GM13977 (cell line): ENCODE measurements at regions not wholly inside any gene's neighbourhood (a gene's known extent, or its start where the extent isn't known, plus 50 kb on each side); places are given as distances from the start of the nearest gene placed in this dataset.

Source experiments
- DNase-seq: peaks from one replicate; pipeline ENCODE4 v3.0.0; 2012; ENCODE audit warnings: low spot score
- CTCF ChIP-seq: IDR thresholded peaks from 2 replicates; pipeline ENCODE4 v1.5.1; 2012; ENCODE audit warnings: mild to moderate bottlenecking, control low read depth; ENCODE audit not compliant: insufficient read depth; ENCODE audit errors: extremely low read depth, missing control alignments
- in situ Hi-C: fragments of 300-500 bp; cut with MboI; formaldehyde crosslinking; loops from one replicate; pipeline ENCODE4 v1.12.0; 2022; ENCODE audit warnings: low sequenced_read_pairs, low pct_unique_long_range_greater_than_20kb, mixed read lengths, inconsistent platforms; ENCODE audit not compliant: unreplicated experiment

GRCh38 chr4:159048166-159048886 lies 54.6 kb upstream of the RAPGEF2 start:
- DNase-seq = no peak
- no peak for TF ChIP-seq CTCF
- in situ Hi-C loops = no loop called here

GRCh38 chr4:159049780-159050375 lies 53.0 kb upstream of the RAPGEF2 start:
- no peak for TF ChIP-seq CTCF
- in situ Hi-C loops = no loop called here

GRCh38 chr4:159051245-159052071 lies 51.4 kb upstream of the RAPGEF2 start:
- in situ Hi-C loops = no loop called here
- DNase-seq = peak; percentile 53
- no peak for TF ChIP-seq CTCF

More at GRCh38 chr4:159049780-159050375, 53.0 kb upstream of the RAPGEF2 start:
- DNase-seq = no peak

- in situ Hi-C loops = no loop called here
- no peak for DNase-seq
- TF ChIP-seq CTCF = no peak
These were observed 50.6 kb upstream of the RAPGEF2 start for GRCh38 chr4:159052315-159052714.
